Glomerular visceral epithelial cell (primary cell): ENCODE measurements at regions not wholly inside any gene's neighbourhood (a gene's known extent, or its start where the extent isn't known, plus 50 kb on each side); places are given as distances from the start of the nearest gene placed in this dataset.
"Not testable (repeated sequence)": the region's sequence is repeated elsewhere in the genome, so short reads cannot be mapped to it uniquely, and the experiment has no call there.

Experiments used
- DNase-seq: peaks from one replicate; pipeline ENCODE4 v3.0.0-alpha.2; 2016; ENCODE audit errors: extremely low spot score

- DNase-seq, result no peak
Observed at GRCh38 chr15:70398694-70399093, 301.0 kb upstream of the TLE3 start.

GRCh38 chr15:70396807-70397206 is 299.1 kb upstream of the TLE3 start:
- no peak for DNase-seq

GRCh38 chr15:70395164-70395563 is 297.4 kb upstream of the TLE3 start:
- DNase-seq, result no peak

DNA sequence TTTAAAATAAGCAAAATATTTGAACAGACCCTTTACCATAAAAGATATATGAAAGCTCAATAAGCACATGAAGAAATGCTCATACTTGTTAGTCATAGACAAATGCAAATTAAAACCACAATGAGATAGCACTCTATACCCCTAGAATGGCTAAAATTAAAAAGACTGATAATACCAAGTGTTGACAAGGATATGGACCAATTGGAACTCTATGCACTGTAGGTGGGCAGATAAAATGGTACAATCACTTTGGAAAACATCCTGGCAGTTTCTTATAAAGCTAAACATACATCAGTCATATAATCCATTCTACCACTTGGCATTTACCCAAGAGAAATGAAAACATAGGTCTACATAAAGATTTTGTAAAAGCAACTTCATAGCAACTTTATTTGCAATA is 293.0 kb upstream of the TLE3 start:
- DNase-seq, result no peak

- DNase-seq, result no peak
Observed at GRCh38 chr15:70387993-70388392, 290.3 kb upstream of the TLE3 start.

DNA sequence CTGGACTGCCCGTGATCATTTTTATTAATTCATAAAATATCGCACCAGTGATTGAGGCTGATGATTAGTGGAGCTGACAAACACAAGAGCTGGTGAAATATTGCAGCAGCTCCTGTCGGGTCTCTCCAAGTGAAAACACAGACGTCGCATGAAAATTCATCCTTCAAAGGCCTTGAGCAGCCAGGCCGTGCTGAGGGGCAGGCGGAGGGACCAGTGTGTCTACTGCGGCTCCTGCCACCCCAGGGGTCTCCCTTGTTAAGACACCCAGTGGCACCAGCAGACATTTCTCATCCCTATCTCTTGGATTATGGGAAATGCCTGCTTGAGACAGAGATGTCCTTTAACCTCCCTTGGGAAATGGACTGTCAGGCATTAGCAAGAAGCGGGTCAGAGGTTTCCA is 289.4 kb upstream of the TLE3 start:
- DNase-seq, result no peak

DNA sequence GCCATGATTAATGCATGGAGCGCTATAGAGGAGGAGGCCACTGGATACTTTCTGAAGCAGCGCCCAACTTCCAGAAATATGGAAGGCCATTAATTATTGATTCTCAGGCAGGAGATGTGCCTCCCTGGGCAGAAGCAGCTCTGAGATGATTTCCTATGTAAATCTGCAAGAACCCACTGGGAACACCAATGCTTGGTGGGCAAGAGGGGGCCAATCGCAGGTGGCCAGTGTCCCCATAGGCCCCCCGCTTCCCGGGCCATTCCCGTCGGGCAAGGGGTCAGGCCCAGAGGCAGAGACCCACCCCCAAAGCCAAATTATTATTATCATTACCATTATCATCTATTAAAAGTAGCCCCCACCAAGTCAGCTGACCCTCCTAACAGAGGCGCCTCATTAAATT is 288.0 kb upstream of the TLE3 start:
- no peak for DNase-seq

- no peak for DNase-seq
Observed at GRCh38 chr15:70385052-70385451, 287.3 kb upstream of the TLE3 start.

GRCh38 chr15:70383856-70384255 is 286.1 kb upstream of the TLE3 start:
- DNase-seq, result no peak

DNA sequence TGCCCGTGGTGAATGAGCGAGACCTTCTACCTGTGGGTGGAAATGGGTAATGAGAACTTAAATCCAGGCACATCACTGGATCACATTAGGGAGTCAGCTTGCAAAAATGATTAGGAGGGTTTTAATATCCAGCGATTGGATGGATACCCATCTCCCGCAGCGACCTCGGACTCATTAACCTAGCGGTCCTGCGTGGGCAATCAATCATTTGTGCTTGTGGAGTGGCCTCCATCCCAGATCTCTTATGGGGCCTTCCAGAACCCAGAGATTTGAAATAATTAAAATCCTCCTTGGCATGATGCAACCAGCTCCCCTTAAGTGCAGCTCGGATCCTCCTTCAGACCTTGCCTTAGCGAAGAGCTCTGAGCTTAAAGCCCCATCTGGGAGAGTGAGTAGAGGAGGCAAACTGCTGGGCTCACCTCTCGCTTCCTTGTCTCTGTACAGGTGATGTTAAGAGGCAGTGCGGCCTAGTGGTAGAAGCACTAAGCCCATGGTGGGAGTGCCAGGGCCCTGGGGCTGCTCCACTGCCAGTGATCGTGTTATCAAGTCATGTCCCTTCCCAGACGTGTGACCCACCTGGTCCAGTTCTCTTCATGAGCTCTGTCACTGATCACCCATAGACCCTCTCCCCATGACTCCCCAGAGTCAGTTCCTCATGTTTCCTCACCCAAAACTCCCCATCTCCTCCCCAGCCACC is 285.2 kb upstream of the TLE3 start:
- DNase-seq, result no peak

GRCh38 chr15:70382009-70382749 is 284.5 kb upstream of the TLE3 start:
- no peak for DNase-seq

DNA sequence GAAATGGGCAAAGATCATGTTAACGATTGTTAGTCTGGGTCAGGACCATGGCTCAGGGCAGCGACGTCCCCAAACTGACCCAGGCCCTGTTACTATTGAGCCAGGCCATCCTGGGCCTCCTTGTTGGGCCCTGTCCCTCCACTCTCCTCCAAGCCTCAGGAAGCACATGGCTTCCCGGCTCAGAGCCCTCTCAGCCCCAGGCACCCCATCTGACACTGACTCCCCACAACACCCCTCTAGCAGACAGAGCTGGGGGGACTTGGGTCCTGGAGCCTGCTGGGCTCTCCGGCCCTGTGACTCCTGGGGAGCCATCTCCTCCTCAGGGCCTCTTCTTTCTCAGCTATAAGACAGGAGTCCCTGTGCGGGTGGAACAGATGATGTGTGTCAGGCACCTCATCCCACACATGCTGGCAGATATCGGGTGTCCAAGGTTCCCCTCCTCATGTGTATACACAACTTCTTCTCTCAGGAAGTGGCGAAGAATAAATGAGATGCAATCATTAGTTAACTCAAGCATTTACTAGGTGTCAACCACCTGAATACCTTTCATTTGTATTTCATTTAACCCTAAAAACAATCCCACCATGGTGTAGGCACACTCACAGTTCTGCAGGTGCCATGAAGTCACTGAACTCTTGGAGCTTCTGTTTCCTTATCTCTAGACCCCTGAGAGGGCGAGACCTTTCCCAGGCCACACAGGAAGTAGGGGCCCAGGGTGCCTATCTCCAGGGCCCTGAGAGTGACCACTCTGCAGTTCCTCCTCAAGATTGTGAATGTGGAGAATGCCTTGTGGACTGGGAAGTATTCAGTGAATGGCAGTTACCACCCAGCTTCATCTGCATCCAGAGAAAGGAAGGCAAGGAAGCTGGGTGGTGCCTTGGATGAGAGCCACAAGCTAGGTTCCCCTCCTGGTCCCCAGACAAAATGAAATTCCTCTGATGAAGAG is 282.5 kb upstream of the TLE3 start:
- no peak for DNase-seq

DNA sequence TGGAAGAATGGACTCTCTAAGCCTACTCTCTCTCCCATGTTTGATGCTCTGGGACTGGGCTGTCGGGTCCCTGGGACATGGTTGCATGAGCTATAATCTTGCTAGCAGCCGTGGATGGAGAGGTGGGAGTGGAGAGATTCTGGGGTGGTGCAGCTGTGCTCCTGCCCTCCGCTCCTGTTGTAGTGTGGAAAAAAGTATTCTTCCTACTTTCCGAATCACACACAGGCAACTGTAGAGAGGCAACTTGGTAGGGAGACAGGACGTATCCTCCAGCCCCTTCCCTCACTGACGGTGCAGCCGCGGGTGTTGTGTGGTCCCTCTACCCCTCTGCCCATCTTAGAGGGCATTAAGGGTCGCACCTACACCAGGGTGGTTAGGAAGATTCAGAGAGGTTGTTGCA is 281.4 kb upstream of the TLE3 start:
- DNase-seq, result no peak

- no peak for DNase-seq
Observed at GRCh38 chr15:70378126-70379031, 280.7 kb upstream of the TLE3 start.

GRCh38 chr15:70376929-70377691 is 279.4 kb upstream of the TLE3 start:
- DNase-seq, result peak; percentile 21

DNA sequence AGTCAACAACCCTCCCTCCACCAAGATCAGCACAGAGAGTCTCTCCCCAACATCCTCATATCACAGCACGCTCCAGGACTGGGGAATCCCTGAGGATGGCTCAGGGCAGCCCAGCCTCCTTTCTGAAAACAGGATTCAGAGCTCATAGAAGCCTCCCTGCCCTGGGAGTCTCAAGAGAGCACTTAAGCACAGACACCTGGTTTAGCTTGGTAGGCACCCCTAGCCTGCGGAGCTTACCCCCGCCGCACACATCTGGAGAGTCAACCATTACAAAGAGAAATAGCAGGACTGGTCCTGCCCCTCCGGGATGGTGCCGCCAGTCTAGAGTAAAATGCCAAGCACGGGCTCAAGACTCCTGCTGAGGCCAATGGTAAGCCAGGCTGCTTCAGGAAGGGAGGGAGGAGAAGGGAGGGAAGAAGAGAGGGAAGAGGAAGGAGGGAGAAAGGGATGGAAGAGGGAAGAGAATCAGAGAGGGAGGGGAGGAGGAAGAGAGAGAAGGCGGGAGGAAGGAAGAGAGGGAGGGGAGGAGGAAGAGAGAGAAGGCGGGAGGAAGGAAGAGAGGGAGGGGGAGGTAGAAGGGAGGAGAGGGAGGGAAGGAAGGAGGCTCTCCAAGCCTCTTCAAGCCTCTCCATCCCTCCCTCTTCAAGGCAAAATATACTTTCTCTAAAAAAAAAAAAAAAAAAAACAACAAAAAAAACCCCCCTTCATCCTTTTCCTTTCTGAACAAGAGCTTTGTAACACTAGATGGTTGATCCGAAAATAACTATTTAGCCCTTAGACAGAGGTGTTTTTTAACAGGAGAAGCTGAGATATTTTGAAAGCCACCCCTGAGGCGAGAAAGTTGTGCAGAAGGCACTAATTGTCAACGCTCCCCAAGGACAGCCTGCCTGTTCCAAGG is 278.6 kb upstream of the TLE3 start:
- DNase-seq, result no peak

DNA sequence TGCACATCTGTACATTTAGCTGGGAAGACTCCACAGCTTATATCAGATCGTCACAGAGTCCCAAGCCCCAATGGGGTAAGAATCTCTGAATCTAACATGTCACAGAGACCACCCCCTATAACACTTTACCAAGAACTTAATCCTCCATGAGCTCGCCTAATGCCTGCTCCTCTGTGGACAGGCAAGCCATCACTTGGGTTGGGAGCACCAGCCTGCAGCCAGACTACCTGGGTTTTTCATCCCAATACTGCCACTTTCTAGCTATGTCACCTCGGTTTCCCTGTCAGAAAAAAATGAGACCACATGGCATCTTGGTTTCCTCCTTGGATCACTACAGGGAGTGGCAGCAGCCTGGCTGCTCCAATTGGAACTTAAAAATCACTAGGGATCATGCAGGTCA is 277.9 kb upstream of the TLE3 start:
- DNase-seq, result no peak

- DNase-seq, result peak; percentile 63
Observed at GRCh38 chr15:70375006-70375431, 277.3 kb upstream of the TLE3 start.

DNA sequence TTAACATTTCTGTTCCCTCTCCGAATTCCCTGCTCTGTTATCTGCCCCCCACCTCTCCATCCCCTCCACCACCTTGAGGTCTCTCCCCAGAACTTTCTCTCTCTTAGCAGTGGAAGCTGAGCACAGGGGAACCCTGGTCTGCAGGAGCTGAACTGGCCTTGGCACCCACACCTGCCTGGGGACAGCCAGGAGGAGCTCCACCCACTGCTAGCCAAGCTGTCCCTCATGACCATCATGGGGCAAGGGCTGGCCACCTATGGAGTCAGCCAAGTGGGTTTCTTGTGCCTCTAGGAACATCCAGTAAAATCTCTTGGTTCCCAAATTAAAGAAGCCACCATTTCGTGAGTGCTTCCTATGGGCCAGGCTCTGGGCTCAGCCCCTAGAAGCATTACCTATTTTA is 276.4 kb upstream of the TLE3 start:
- no peak for DNase-seq

- DNase-seq, result not testable (repeated sequence)
Observed at GRCh38 chr15:70373439-70373838, 275.7 kb upstream of the TLE3 start.
